ENCODE measurements at regions not wholly inside any gene's neighbourhood (a gene's known extent, or its start where the extent isn't known, plus 50 kb on each side); places are given as distances from the start of the nearest gene placed in this dataset.
A peak's percentile ranks its signal among the peaks of the same experiment; 100 is the strongest.

DNA sequence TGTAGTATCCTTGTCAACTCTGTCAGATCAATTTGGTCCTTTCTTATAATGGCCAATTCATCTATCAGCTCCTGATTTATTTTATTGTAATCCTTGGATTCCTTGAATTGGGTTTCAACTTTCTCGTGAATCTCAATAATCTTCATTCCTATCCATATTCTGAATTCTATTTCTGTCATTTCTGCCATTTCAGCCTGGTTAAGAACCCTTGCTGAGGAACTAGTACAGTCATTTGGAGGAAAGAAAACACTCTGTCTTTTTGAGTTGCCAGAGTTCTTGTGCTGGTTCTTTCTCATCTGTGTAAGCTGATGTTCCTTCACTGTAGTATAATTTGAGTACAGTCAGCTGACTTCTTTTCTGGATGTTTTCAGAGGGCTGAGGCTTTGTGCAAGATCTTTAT, 84.5 kb downstream of the CETN3 start:
- H3K23ac ChIP-seq (ENCODE audit: insufficient read length): no peak overlapping the region
- H4K8ac ChIP-seq (ENCODE audit: extremely low read depth, insufficient read depth, low read length): no peak overlapping the region
- H2AFZ ChIP-seq (ENCODE audit: low read length): 0 out of 2 replicates have a peak overlapping the region, but pooled peaks have one; percentile 15
- H2AK5ac ChIP-seq (ENCODE audit: low read depth, low read length): no peak overlapping the region
- no peak overlapping the region for H3K4ac ChIP-seq (replicated peaks; ENCODE audit: insufficient read length, low read depth, low read length)
- H3K4me1 ChIP-seq (replicated peaks in 1 of 4; ENCODE audit: control insufficient read depth in 3 of 4, insufficient read depth in 4 of 4, low read length in 3 of 4): no peaks in the 10 kb centered on the region
- H3K27me3 ChIP-seq (replicated peaks in 1 of 4; ENCODE audit: control insufficient read depth in 3 of 4, extremely low read depth in 1 of 4, insufficient read depth in 3 of 4, low read length in 3 of 4): no peaks in the 10 kb centered on the region
- H3K23me2 ChIP-seq (ENCODE audit: low read depth, low read length): no peaks in the 10 kb centered on the region
- H4K5ac ChIP-seq (ENCODE audit: insufficient read length, low read depth, low read length): no peak overlapping the region
- H3K79me2 ChIP-seq (ENCODE audit: control insufficient read depth in 1 of 2, insufficient read depth in 2 of 2, low read length in 2 of 2): no peaks in the 10 kb centered on the region
- H2BK5ac ChIP-seq (ENCODE audit: low read depth, low read length): no peak overlapping the region
- POLR2A ChIA-PET (ENCODE audit: partially characterized antibody): no interaction called here
- H3K14ac ChIP-seq (ENCODE audit: insufficient read length): no peak overlapping the region
- FAIRE-seq (no peak), DNase-seq (ENCODE audit: low read depth in 1 of 2, low spot score in 2 of 2) (no peak)
- H3K9ac ChIP-seq (replicated peaks in 1 of 4; ENCODE audit: extremely low read depth in 1 of 4, low read depth in 3 of 4, low read length in 3 of 4): no peak overlapping the region
- H3K56ac ChIP-seq (replicated peaks; ENCODE audit: insufficient read length, low read depth, low read length): no peak overlapping the region
- H2BK15ac ChIP-seq (ENCODE audit: low read length): no peak overlapping the region
- H3K4me3 ChIP-seq (ENCODE audit: extremely low read depth in 1 of 4, insufficient read depth in 2 of 4, low read depth in 3 of 4, low read length in 4 of 4): no peak overlapping the region
- H3K18ac ChIP-seq (ENCODE audit: extremely low read depth, low read length): no peak overlapping the region
- H3K36me3 ChIP-seq (ENCODE audit: control insufficient read depth in 2 of 4, insufficient read depth in 4 of 4, low read length in 3 of 4): no peaks in the 10 kb centered on the region
- no peak overlapping the region for H4K91ac ChIP-seq (replicated peaks; ENCODE audit: insufficient read length, low read length)
- no peaks in the 10 kb centered on the region for H3K79me1 ChIP-seq (ENCODE audit: low read depth, low read length)
- H2BK20ac ChIP-seq (ENCODE audit: low read length): no peak overlapping the region
- H2BK12ac ChIP-seq (ENCODE audit: low read depth, low read length): no peak overlapping the region
- no peak overlapping the region for H3K4me2 ChIP-seq (ENCODE audit: insufficient read depth in 1 of 2, low read depth in 2 of 2, low read length in 2 of 2)
- no peak overlapping the region for H3K27ac ChIP-seq (ENCODE audit: low read depth, low read length)
- CTCF ChIA-PET (ENCODE audit: partially characterized antibody): interaction anchor here (0.8 to 1.1 kb wide), 3 partner anchors 17 to 107 kb away, joined by 3 to 4 read pairs (median 3); no protein-coding TSS in a partner anchor
- WGBS, 2 experiments (ENCODE audit: extremely low coverage in 1 of 2, insufficient coverage in 1 of 2, insufficient read length in 1 of 2, insufficient replicate concordance in 2 of 2, low coverage in 1 of 2, low lambda C conversion rate in 2 of 2, missing lambda C conversion rate in 1 of 2): 93% methylated on average over 1 of the region's 1 CpG; no CpG with 5 or more reads in 1 of the 2 experiments
- H4K20me1 ChIP-seq (replicated peaks in 1 of 2; ENCODE audit: control insufficient read depth in 1 of 2, insufficient read depth in 2 of 2, low read length in 2 of 2): no peaks in the 10 kb centered on the region
- 0 out of 4 replicates have a peak, but pooled peaks cover 0 to 3% of the 10 kb centered on the region in 2 experiments for H3K9me3 ChIP-seq (ENCODE audit: insufficient read depth in 2 of 2, low read depth in 1 of 2, low read length in 1 of 2)
- no peak overlapping the region for H2BK120ac ChIP-seq (replicated peaks; ENCODE audit: low read depth, low read length)
- no peak for TF ChIP-seq TAF7 (optimal IDR thresholded peaks at IDR 0.05; ENCODE audit: borderline replicate concordance, low read depth, low read length)
- TF ChIP-seq RAD21 (IDR thresholded peaks at IDR 0.05 in 1 of 2, conservative IDR thresholded peaks at IDR 0.05 in 1 of 2; ENCODE audit: low read depth in 2 of 2, low read length in 2 of 2): no peak
- no peak for TF ChIP-seq KDM1A (IDR thresholded peaks at IDR 0.05; ENCODE audit: borderline replicate concordance, low read length)
- TF ChIP-seq, protein P1, sequence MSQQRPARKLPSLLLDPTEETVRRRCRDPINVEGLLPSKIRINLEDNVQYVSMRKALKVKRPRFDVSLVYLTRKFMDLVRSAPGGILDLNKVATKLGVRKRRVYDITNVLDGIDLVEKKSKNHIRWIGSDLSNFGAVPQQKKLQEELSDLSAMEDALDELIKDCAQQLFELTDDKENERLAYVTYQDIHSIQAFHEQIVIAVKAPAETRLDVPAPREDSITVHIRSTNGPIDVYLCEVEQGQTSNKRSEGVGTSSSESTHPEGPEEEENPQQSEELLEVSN (IDR thresholded peaks at IDR 0.05): no peak
- no peak for TF ChIP-seq TBP (IDR thresholded peaks at IDR 0.05; ENCODE audit: low read depth, low read length)
- no peak for TF ChIP-seq EP300 (IDR thresholded peaks at IDR 0.05; ENCODE audit: borderline replicate concordance in 1 of 2, low read depth in 2 of 2, low read length in 2 of 2)
- TF ChIP-seq, protein P2, sequence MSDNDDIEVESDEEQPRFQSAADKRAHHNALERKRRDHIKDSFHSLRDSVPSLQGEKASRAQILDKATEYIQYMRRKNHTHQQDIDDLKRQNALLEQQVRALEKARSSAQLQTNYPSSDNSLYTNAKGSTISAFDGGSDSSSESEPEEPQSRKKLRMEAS (IDR thresholded peaks at IDR 0.05): no peak
- no peak for TF ChIP-seq RNF2 (IDR thresholded peaks at IDR 0.05; ENCODE audit: borderline replicate concordance, low read depth, low read length, missing control alignments, poor library complexity, severe bottlenecking)
- TF ChIP-seq KDM4A (IDR thresholded peaks at IDR 0.05; ENCODE audit: low read depth, low read length, severe bottlenecking): no peak
- TF ChIP-seq RFX5 (IDR thresholded peaks at IDR 0.05; ENCODE audit: borderline replicate concordance, low read depth, low read length): no peak
- TF ChIP-seq GTF2F1 (IDR thresholded peaks at IDR 0.05; ENCODE audit: borderline replicate concordance, low read depth, low read length): no peak
- no peak for TF ChIP-seq CBX8 (IDR thresholded peaks at IDR 0.05; ENCODE audit: borderline replicate concordance, low read depth, low read length)
